Liver (tissue), 8 donors: ENCODE measurements at regions not wholly inside any gene's neighbourhood (a gene's known extent, or its start where the extent isn't known, plus 50 kb on each side); places are given as distances from the start of the nearest gene placed in this dataset.

ENCODE experiments used
- DNase-seq: peaks from one replicate; pipeline ENCODE4 v3.0.0-alpha.2; 2017; ENCODE audit warnings: low spot score
- H3K27ac ChIP-seq, 2 donors: one replicate each; pipeline ENCODE4 v1.7.0; 2013; ENCODE audit warnings: inconsistent platforms in 2 of 2, low read length in 2 of 2, control low read depth in 1 of 2, low read depth in 1 of 2, mild to moderate bottlenecking in 1 of 2
- H3K27me3 ChIP-seq, 4 donors: one replicate each; pipeline versions ENCODE4 v1.6.1 to v1.7.0; 2013; ENCODE audit warnings: low read length in 3 of 4, inconsistent platforms in 1 of 4, mild to moderate bottlenecking in 1 of 4, moderate library complexity in 1 of 4; ENCODE audit not compliant: control insufficient read depth in 4 of 4, insufficient read depth in 4 of 4
- H3K36me3 ChIP-seq, 4 donors: one replicate each; pipeline versions ENCODE4 v1.6.1 to v1.7.0; 2013; ENCODE audit warnings: low read length in 3 of 4, mild to moderate bottlenecking in 3 of 4, low read depth in 1 of 4, moderate library complexity in 1 of 4; ENCODE audit not compliant: control insufficient read depth in 4 of 4, insufficient read depth in 3 of 4
- H3K4me1 ChIP-seq, 4 donors: one replicate each; pipeline versions ENCODE4 v1.6.1 to v1.7.0; 2013; ENCODE audit warnings: low read length in 3 of 4, mild to moderate bottlenecking in 3 of 4, moderate library complexity in 1 of 4; ENCODE audit not compliant: control insufficient read depth in 4 of 4, insufficient read depth in 4 of 4
- H3K4me3 ChIP-seq, 3 donors: one replicate each; pipeline versions ENCODE4 v1.6.1 to v1.7.0; 2013; ENCODE audit warnings: low read length in 3 of 3, control low read depth in 1 of 3, low read depth in 1 of 3, mild to moderate bottlenecking in 1 of 3
- H3K9ac ChIP-seq, 2 donors: one replicate each; pipeline ENCODE4 v1.7.0; 2013; ENCODE audit warnings: low read length in 2 of 2, mild to moderate bottlenecking in 2 of 2, moderate library complexity in 2 of 2, control low read depth in 1 of 2, low read depth in 1 of 2
- H3K9me3 ChIP-seq, 4 donors: one replicate each; pipeline versions ENCODE4 v1.6.1 to v1.7.0; 2013; ENCODE audit warnings: low read length in 3 of 4; ENCODE audit not compliant: control insufficient read depth in 4 of 4
- ATF3 ChIP-seq: IDR thresholded peaks from 2 replicates; pipeline ENCODE4 v1.6.1; 2016; ENCODE audit warnings: antibody characterized with exemption
- CTCF ChIP-seq: fragments of 150-350 bp; IDR thresholded peaks from 2 replicates; pipeline ENCODE4 v1.5.1; 2017; ENCODE audit warnings: improper control_type of control experiment, low read depth, low read length; ENCODE audit not compliant: missing input control
- EGR1 ChIP-seq, 2 donors: IDR thresholded peaks; 2 replicates each; pipeline ENCODE4 v1.6.1; 2016 to 2018; ENCODE audit warnings: antibody characterized with exemption in 2 of 2, low read depth in 2 of 2
- FOXA1 ChIP-seq: IDR thresholded peaks from 2 replicates; pipeline ENCODE4 v1.6.1; 2016; ENCODE audit warnings: antibody characterized with exemption
- FOXA2 ChIP-seq: IDR thresholded peaks from 2 replicates; pipeline ENCODE4 v1.6.1; 2016; ENCODE audit warnings: antibody characterized with exemption
- HNF4A ChIP-seq, 2 donors: conservative IDR thresholded peaks; 2 replicates each; pipeline ENCODE4 v1.6.1; 2016; ENCODE audit warnings: antibody characterized with exemption in 2 of 2, mild to moderate bottlenecking in 2 of 2
- MAX ChIP-seq: IDR thresholded peaks from 2 replicates; pipeline ENCODE4 v1.6.1; 2016; ENCODE audit warnings: antibody characterized with exemption
- RAD21 ChIP-seq, 2 donors: IDR thresholded peaks; 2 replicates each; pipeline ENCODE4 v1.6.1; 2016; ENCODE audit warnings: antibody characterized with exemption in 2 of 2, mild to moderate bottlenecking in 2 of 2
- REST ChIP-seq: IDR thresholded peaks from 2 replicates; pipeline ENCODE4 v1.6.1; 2016; ENCODE audit warnings: antibody characterized with exemption, mild to moderate bottlenecking
- RXRA ChIP-seq, 2 donors: IDR thresholded peaks; 2 replicates each; pipeline ENCODE4 v1.6.1; 2017 to 2018; ENCODE audit warnings: antibody characterized with exemption in 2 of 2, mild to moderate bottlenecking in 1 of 2
- SP1 ChIP-seq: IDR thresholded peaks from 2 replicates; pipeline ENCODE4 v1.6.1; 2018; ENCODE audit warnings: antibody characterized with exemption, mild to moderate bottlenecking
- TAF1 ChIP-seq: conservative IDR thresholded peaks from 2 replicates; pipeline ENCODE4 v1.6.1; 2016; ENCODE audit warnings: antibody characterized with exemption, mild to moderate bottlenecking
- YY1 ChIP-seq: IDR thresholded peaks from 2 replicates; pipeline ENCODE4 v1.6.1; 2016; ENCODE audit warnings: antibody characterized with exemption, mild to moderate bottlenecking
- ZBTB33 ChIP-seq: IDR thresholded peaks from 2 replicates; pipeline ENCODE4 v1.6.1; 2016; ENCODE audit warnings: antibody characterized with exemption
- WGBS: extraction: QIAGEN DNeasy Blood & Tissue Kit; methylation state at CpG from one replicate; pipeline ENCODE4 v1.1.7; 2013; 5-methylcytosine and 5-hydroxymethylcytosine counted together
- donor health status: healthy.
- donor health status: healthy.
- donor health status: healthy.
- donor health status: healthy.
- donor health status: healthy.

GRCh38 chr15:27679731-27680471 is 419.2 kb downstream of the OCA2 start:
- H3K27me3 ChIP-seq: no peaks in the 10 kb centered on the region
- WGBS: 21% methylated on average over 19 of the region's 19 CpGs
- no peak overlapping the region for H3K27ac ChIP-seq
- H3K4me3 ChIP-seq: no peak overlapping the region
- no peak for TF ChIP-seq REST
- TF ChIP-seq ZBTB33: no peak
- no peak for TF ChIP-seq FOXA2
- no peak for TF ChIP-seq MAX
- no peak for TF ChIP-seq SP1
- H3K4me1 ChIP-seq: no peaks in the 10 kb centered on the region
- no peaks in the 10 kb centered on the region for H3K36me3 ChIP-seq
- H3K9me3 ChIP-seq: peaks cover 0 to 3% (median 0%) of the 10 kb centered on the region in 4 donors
- H3K9ac ChIP-seq: no peak overlapping the region
- no peak for DNase-seq

GRCh38 chr15:27679203-27679602 is 419.9 kb downstream of the OCA2 start:
- Histone ChIP-seq H3K9ac (no peak overlapping the region), H3K4me1 (no peaks in the 10 kb centered on the region), H3K4me3 (no peak overlapping the region), H3K36me3 (no peaks in the 10 kb centered on the region), H3K27me3 (no peaks in the 10 kb centered on the region), H3K9me3 (peaks cover 0 to 3% (median 0%) of the 10 kb centered on the region in 4 donors), H3K27ac (no peak overlapping the region)
- TF ChIP-seq TAF1 (no peak), RXRA (IDR thresholded peaks at IDR 0.05) (no peak), EGR1 (IDR thresholded peaks at IDR 0.05; ENCODE audit: low read depth in 2 of 2) (no peak), CTCF (no peak)
- DNase-seq: no peak
- WGBS: 74% methylated on average over 4 of the region's 4 CpGs

GRCh38 chr15:27677951-27678350 is 421.2 kb downstream of the OCA2 start:
- Histone ChIP-seq H3K27me3 (no peaks in the 10 kb centered on the region), H3K4me1 (no peaks in the 10 kb centered on the region), H3K36me3 (no peaks in the 10 kb centered on the region), H3K9me3 (peaks cover 0 to 3% (median 0%) of the 10 kb centered on the region in 4 donors), H3K4me3 (no peak overlapping the region), H3K27ac (no peak overlapping the region), H3K9ac (no peak overlapping the region)
- DNase-seq: no peak
- WGBS: 83% methylated on average over 6 of the region's 6 CpGs
- TF ChIP-seq FOXA1 (no peak), SP1 (no peak), ATF3 (no peak), HNF4A (conservative IDR thresholded peaks at IDR 0.05) (no peak), FOXA2 (no peak), ZBTB33 (no peak), EGR1 (IDR thresholded peaks at IDR 0.05; ENCODE audit: low read depth in 2 of 2) (no peak), RAD21 (IDR thresholded peaks at IDR 0.05) (no peak), YY1 (no peak), MAX (no peak)
